Thoracic aorta (tissue), 2 donors: ENCODE measurements at regions not wholly inside any gene's neighbourhood (a gene's known extent, or its start where the extent isn't known, plus 50 kb on each side); places are given as distances from the start of the nearest gene placed in this dataset.

Experiments used
- ATAC-seq: fragments of 150-250 bp; one replicate; pipeline ENCODE4 v1.8.0; 2017; ENCODE audit warnings: low read depth; ENCODE audit not compliant: insufficient number of reproducible peaks, low FRiP score
- DNase-seq: peaks from one replicate; pipeline ENCODE4 v3.0.0-alpha.2; 2020; ENCODE audit warnings: low spot score
- H3K27ac ChIP-seq, 2 donors: fragments of 200-600 bp; sonication (generic); 1 replicate in 1 of 2; 2 replicates in 1 of 2; pipeline ENCODE4 v1.5.1; 2016; ENCODE audit warnings: mild to moderate bottlenecking in 2 of 2, moderate library complexity in 2 of 2
- H3K27me3 ChIP-seq: fragments of 200-600 bp; sonication (generic); replicated peaks from 2 replicates; pipeline ENCODE4 v1.6.0; 2016; ENCODE audit warnings: mild to moderate bottlenecking; ENCODE audit not compliant: insufficient read depth
- H3K36me3 ChIP-seq: fragments of 200-600 bp; sonication (generic); one replicate; pipeline ENCODE4 v1.5.1; 2016
- H3K4me1 ChIP-seq, 2 donors: fragments of 200-600 bp; sonication (generic); 1 replicate in 1 of 2; 2 replicates in 1 of 2; pipeline versions ENCODE4 v1.5.1 to v1.6.0; 2016; ENCODE audit warnings: low read depth in 2 of 2, mild to moderate bottlenecking in 1 of 2; ENCODE audit not compliant: control insufficient read depth in 1 of 2
- H3K4me3 ChIP-seq: fragments of 200-600 bp; sonication (generic); 2 replicates; pipeline ENCODE4 v1.5.1; 2016; ENCODE audit warnings: mild to moderate bottlenecking
- H3K9me3 ChIP-seq: fragments of 200-600 bp; sonication (generic); 2 replicates; pipeline ENCODE4 v1.5.1; 2016
- CTCF ChIP-seq: fragments of 200-600 bp; sonication (generic); IDR thresholded peaks from one replicate; pipeline ENCODE4 v1.5.1; 2019; ENCODE audit warnings: antibody characterized with exemption

GRCh38 chr13:47474839-47475238, 526.2 kb downstream of the SUCLA2 start:
- no peaks in the 10 kb centered on the region for H3K4me1 ChIP-seq

GRCh38 chr13:47474326-47474725, 526.7 kb downstream of the SUCLA2 start:
- Histone ChIP-seq H3K4me1 (no peaks in the 10 kb centered on the region), H3K27me3 (no peaks in the 10 kb centered on the region), H3K27ac (no peak overlapping the region), H3K4me3 (no peak overlapping the region), H3K9me3 (no peaks in the 10 kb centered on the region), H3K36me3 (no peaks in the 10 kb centered on the region)
- TF ChIP-seq CTCF, result no peak
- DNase-seq, result no peak
- no peak for ATAC-seq

More at GRCh38 chr13:47474839-47475238, 526.2 kb downstream of the SUCLA2 start:
- H3K36me3 ChIP-seq, result no peaks in the 10 kb centered on the region
- ATAC-seq (no peak), DNase-seq (no peak)
- H3K27me3 ChIP-seq, result no peaks in the 10 kb centered on the region
- no peak for TF ChIP-seq CTCF
- H3K4me3 ChIP-seq, result no peak overlapping the region
- H3K9me3 ChIP-seq, result no peaks in the 10 kb centered on the region
- no peak overlapping the region for H3K27ac ChIP-seq

GRCh38 chr13:47472516-47472915, 528.6 kb downstream of the SUCLA2 start:
- ATAC-seq, result no peak
- no peak overlapping the region for H3K4me3 ChIP-seq
- TF ChIP-seq CTCF, result no peak
- H3K27ac ChIP-seq, result no peak overlapping the region
- no peak for DNase-seq
- no peaks in the 10 kb centered on the region for H3K36me3 ChIP-seq
- H3K9me3 ChIP-seq, result no peaks in the 10 kb centered on the region
- H3K27me3 ChIP-seq, result no peaks in the 10 kb centered on the region
- H3K4me1 ChIP-seq, result no peaks in the 10 kb centered on the region

- DNase-seq (no peak), ATAC-seq (no peak)
- Histone ChIP-seq H3K4me1 (no peaks in the 10 kb centered on the region), H3K27me3 (no peaks in the 10 kb centered on the region), H3K9me3 (peaks cover 4% of the 10 kb centered on the region), H3K4me3 (no peak overlapping the region), H3K36me3 (no peaks in the 10 kb centered on the region), H3K27ac (no peak overlapping the region)
- no peak for TF ChIP-seq CTCF
Observed at GRCh38 chr13:47463726-47464125, 537.3 kb downstream of the SUCLA2 start.

GRCh38 chr13:47463002-47463401, 538.1 kb downstream of the SUCLA2 start:
- ATAC-seq (no peak), DNase-seq (no peak)
- no peaks in the 10 kb centered on the region for H3K4me1 ChIP-seq
- no peak overlapping the region for H3K4me3 ChIP-seq
- TF ChIP-seq CTCF, result no peak
- H3K9me3 ChIP-seq, result peaks cover 4% of the 10 kb centered on the region
- no peaks in the 10 kb centered on the region for H3K27me3 ChIP-seq
- no peak overlapping the region for H3K27ac ChIP-seq
- H3K36me3 ChIP-seq, result no peaks in the 10 kb centered on the region
